Naive thymus-derived CD4-positive, alpha-beta T cell (primary cell): ENCODE measurements at regions not wholly inside any gene's neighbourhood (a gene's known extent, or its start where the extent isn't known, plus 50 kb on each side); places are given as distances from the start of the nearest gene placed in this dataset.

ENCODE experiments used
- ATAC-seq: fragments of 150-1000 bp; cut with Tn5 transposase; 2 replicates; pipeline ENCODE4 v1.10.0; 2021; ENCODE audit warnings: mild to moderate bottlenecking, moderate library complexity
- CTCF ChIA-PET: fragments of 350-600 bp; sonication (Branson Sonifier 250); formaldehyde crosslinking; loops from one replicate; lab custom pipeline; 2021; ENCODE audit warnings: antibody characterized with exemption; lab: Charles Lee
- POLR2A ChIA-PET: fragments of 350-600 bp; sonication (Branson Sonifier 250); formaldehyde crosslinking; loops from one replicate; lab custom pipeline; 2021; ENCODE audit warnings: antibody characterized with exemption, inconsistent platforms; lab: Charles Lee
- DNase-seq, 9 donors: peaks; one replicate each; pipeline versions ENCODE4 v3.0.0 to v3.0.0-alpha.2; 2020 to 2022; ENCODE audit warnings: mixed read lengths in 1 of 9
- H3K27ac ChIP-seq: one replicate; pipeline ENCODE4 v1.7.0; 2013; ENCODE audit warnings: mild to moderate bottlenecking, low read depth, low read length, moderate library complexity
- H3K27me3 ChIP-seq, 2 donors: one replicate each; pipeline ENCODE4 v1.7.0; 2013; ENCODE audit warnings: low read length in 2 of 2, mild to moderate bottlenecking in 2 of 2, moderate library complexity in 2 of 2; ENCODE audit not compliant: control insufficient read depth in 2 of 2, insufficient read depth in 2 of 2
- H3K36me3 ChIP-seq, 3 experiments: 1 replicate in 2 of 3; 2 replicates in 1 of 3; pipeline ENCODE4 v1.7.0; 2013; ENCODE audit warnings: low read length in 3 of 3, mild to moderate bottlenecking in 3 of 3, moderate library complexity in 1 of 3; ENCODE audit not compliant: insufficient read depth in 3 of 3, control insufficient read depth in 2 of 3
- H3K4me1 ChIP-seq, 2 donors: one replicate each; pipeline ENCODE4 v1.7.0; 2013; ENCODE audit warnings: low read length in 2 of 2, mild to moderate bottlenecking in 2 of 2, moderate library complexity in 1 of 2; ENCODE audit not compliant: control insufficient read depth in 2 of 2, insufficient read depth in 2 of 2
- H3K4me3 ChIP-seq: 2 replicates; pipeline ENCODE4 v1.7.0; 2013; ENCODE audit warnings: mild to moderate bottlenecking, low read length
- H3K9me3 ChIP-seq, 3 experiments: 1 replicate in 2 of 3; 2 replicates in 1 of 3; pipeline ENCODE4 v1.7.0; 2013; ENCODE audit warnings: low read length in 3 of 3; ENCODE audit not compliant: control insufficient read depth in 2 of 3
- H3K27ac Mint-ChIP-seq, 9 donors: one replicate each; pipeline ENCODE4 v1.8.0; 2020 to 2022; ENCODE audit warnings: mixed read lengths in 9 of 9, mild to moderate bottlenecking in 8 of 9, moderate library complexity in 5 of 9, inconsistent platforms in 2 of 9
- H3K27me3 Mint-ChIP-seq, 5 donors: one replicate each; pipeline ENCODE4 v1.8.0; 2021 to 2022; ENCODE audit warnings: mixed read lengths in 5 of 5, mild to moderate bottlenecking in 1 of 5
- H3K36me3 Mint-ChIP-seq, 5 donors: one replicate each; pipeline ENCODE4 v1.8.0; 2020 to 2022; ENCODE audit warnings: mixed read lengths in 5 of 5, mild to moderate bottlenecking in 3 of 5, inconsistent platforms in 1 of 5
- H3K4me1 Mint-ChIP-seq, 7 donors: one replicate each; pipeline ENCODE4 v1.8.0; 2020 to 2022; ENCODE audit warnings: mixed read lengths in 7 of 7, mild to moderate bottlenecking in 3 of 7, inconsistent platforms in 1 of 7
- H3K4me3 Mint-ChIP-seq, 10 donors: one replicate each; pipeline ENCODE4 v1.8.0; 2020 to 2022; ENCODE audit warnings: mild to moderate bottlenecking in 10 of 10, mixed read lengths in 10 of 10, moderate library complexity in 6 of 10, inconsistent platforms in 2 of 10
- H3K9me3 Mint-ChIP-seq, 11 donors: one replicate each; pipeline ENCODE4 v1.8.0; 2020 to 2022; ENCODE audit warnings: mixed read lengths in 11 of 11, mild to moderate bottlenecking in 4 of 11, inconsistent platforms in 1 of 11, moderate library complexity in 1 of 11
- intact Hi-C, 2 donors: fragments of 100-400 bp; cut with micrococcal nuclease; formaldehyde crosslinking; loops; one replicate each; pipeline ENCODE4 v1.15.1; 2023

GRCh38 chr1:31524186-31524901 is 52.0 kb upstream of the TINAGL1 start:
- Mint-ChIP-seq H3K27me3 (peaks cover 0 to 15% (median 10%) of the 10 kb centered on the region in 5 donors), H3K9me3 (peaks cover 0 to 6% (median 2%) of the 10 kb centered on the region in 11 donors), H3K4me3 (no peak overlapping the region), H3K36me3 (peaks cover 0 to 5% (median 4%) of the 10 kb centered on the region in 5 donors), H3K27ac (no peak overlapping the region), H3K4me1 (peaks cover 0 to 7% (median 0%) of the 10 kb centered on the region in 7 donors)
- Histone ChIP-seq H3K4me1 (no peaks in the 10 kb centered on the region), H3K36me3 (no peaks in the 10 kb centered on the region), H3K27me3 (no peaks in the 10 kb centered on the region), H3K9me3 (no peaks in the 10 kb centered on the region), H3K4me3 (no peak overlapping the region), H3K27ac (no peak overlapping the region)
- DNase-seq: no peak
- intact Hi-C loops: no loop called here
- peak; percentile 43 for ATAC-seq
- ChIA-PET CTCF (interaction anchor here (0.6 kb wide), 1 partner anchor 52 kb away, joined by 3 read pairs; the partner anchor contains the start of gene TINAGL1), POLR2A (no interaction called here)
